HepG2 (cell line): ENCODE measurements at regions not wholly inside any gene's neighbourhood (a gene's known extent, or its start where the extent isn't known, plus 50 kb on each side); places are given as distances from the start of the nearest gene placed in this dataset.

Experiments
- ATAC-seq: fragments of 200-7000 bp; cut with Tn5 transposase; 3 replicates; pipeline ENCODE4 v1.9.1; 2020; ENCODE audit warnings: mild to moderate bottlenecking, moderate library complexity
- BruUV-seq: library from RNA; stranded (reverse); fragments of 400-500 nt; replicated peaks from 2 replicates; lab custom pipeline; 2021; lab: Mats Ljungman, UMichigan
- CTCF ChIA-PET: fragments of 300-600 bp; formaldehyde crosslinking; extraction: SDS; loops from one replicate; lab custom pipeline; 2021; ENCODE audit warnings: low total read pairs, inconsistent platforms, low intra/inter-chr PET ratio; lab: Yijun Ruan, JAX
- POLR2A ChIA-PET: fragments of 350-600 bp; sonication (Branson Sonifier 250); formaldehyde crosslinking; loops from one replicate; lab custom pipeline; 2020; ENCODE audit warnings: antibody characterized with exemption, inconsistent platforms; lab: Yijun Ruan, JAX
- DNase-seq: peaks from one replicate; pipeline ENCODE4 v3.0.0-alpha.2; 2015; ENCODE audit warnings: low spot score
- FAIRE-seq: peaks from 3 replicates; lab custom pipeline; 2011; peaks lifted over from hg19 to GRCh38; lab: Jason Lieb, UNC
- H2AFZ ChIP-seq: one replicate; pipeline ENCODE4 v1.6.1; 2011; ENCODE audit warnings: low read length, inconsistent platforms
- H3K27ac ChIP-seq: fragments of 300-600 bp; 3 replicates; pipeline ENCODE4 v1.8.0; 2011; ENCODE audit warnings: mixed run types, mild to moderate bottlenecking, mixed read lengths, low read length, inconsistent platforms; ENCODE audit not compliant: insufficient read depth; ENCODE audit errors: extremely low read length
- H3K27me3 ChIP-seq, 2 experiments: fragments of 200-600 bp in 1 of 2; 2 replicates in 1 of 2; 3 replicates in 1 of 2; pipeline versions ENCODE4 v1.6.0 to v1.8.0; 2011; ENCODE audit warnings: low read length in 2 of 2, mild to moderate bottlenecking in 2 of 2, moderate library complexity in 2 of 2, inconsistent platforms in 1 of 2; ENCODE audit not compliant: insufficient read depth in 2 of 2, control insufficient read depth in 1 of 2
- H3K36me3 ChIP-seq, 2 experiments: fragments of 200-600 bp in 1 of 2; replicated peaks in 1 of 2; 2 replicates in 1 of 2; 3 replicates in 1 of 2; pipeline versions ENCODE4 v1.5.1 to v1.8.0; 2011; ENCODE audit warnings: low read length in 2 of 2, inconsistent platforms in 1 of 2; ENCODE audit not compliant: insufficient read depth in 2 of 2, control insufficient read depth in 1 of 2
- H3K4me1 ChIP-seq: 2 replicates; pipeline ENCODE4 v1.5.1; 2012; ENCODE audit warnings: low read length, inconsistent platforms; ENCODE audit not compliant: insufficient read depth
- H3K4me2 ChIP-seq: 2 replicates; pipeline ENCODE4 v1.6.0; 2011; ENCODE audit warnings: low read depth, low read length, inconsistent platforms
- H3K4me3 ChIP-seq, 3 experiments: fragments of 200-600 bp in 1 of 3; sonication (generic), shearing (Covaris generic) in 1 of 3; replicated peaks in 1 of 3; 2 replicates each; pipeline ENCODE4 v1.5.1; 2011 to 2016; ENCODE audit warnings: low read length in 3 of 3, inconsistent platforms in 2 of 3, low read depth in 2 of 3, mild to moderate bottlenecking in 2 of 3, control low read depth in 1 of 3, mixed read lengths in 1 of 3; ENCODE audit not compliant: insufficient read depth in 1 of 3
- H3K79me2 ChIP-seq: one replicate; pipeline ENCODE4 v1.6.1; 2011; ENCODE audit warnings: low read length, inconsistent platforms; ENCODE audit not compliant: insufficient read depth
- H3K9ac ChIP-seq: 2 replicates; pipeline ENCODE4 v1.6.0; 2011; ENCODE audit warnings: mild to moderate bottlenecking, low read depth, low read length, inconsistent platforms; ENCODE audit not compliant: insufficient read depth
- H3K9me3 ChIP-seq: 2 replicates; pipeline ENCODE4 v1.5.1; 2012; ENCODE audit warnings: mild to moderate bottlenecking, low read length
- H4K20me1 ChIP-seq: 2 replicates; pipeline ENCODE4 v1.6.0; 2011; ENCODE audit warnings: inconsistent platforms, mild to moderate bottlenecking, low read length, moderate library complexity; ENCODE audit not compliant: insufficient read depth
- ATAD3A ChIP-seq: sonication (generic); formaldehyde crosslinking; IDR thresholded peaks from 2 replicates; pipeline ENCODE4 v1.4.0; 2020; ENCODE audit warnings: missing genetic modification reagents
- ATF7-NPFF ChIP-seq: sonication (generic); formaldehyde crosslinking; IDR thresholded peaks from 2 replicates; pipeline ENCODE4 v1.8.1; 2023; ENCODE audit warnings: mild to moderate bottlenecking, low read depth, missing genetic modification reagents, moderate library complexity
- ETS1 ChIP-seq: sonication (generic); formaldehyde crosslinking; IDR thresholded peaks from 2 replicates; pipeline ENCODE4 v1.4.0; 2020; ENCODE audit warnings: missing genetic modification reagents
- FOXO1 ChIP-seq: sonication (generic); formaldehyde crosslinking; IDR thresholded peaks from 2 replicates; pipeline ENCODE4 v1.4.0; 2020; ENCODE audit warnings: missing genetic modification reagents
- GRHL1 ChIP-seq: sonication (generic); formaldehyde crosslinking; conservative IDR thresholded peaks from 2 replicates; pipeline ENCODE4 v1.8.0; 2022; ENCODE audit warnings: missing genetic modification reagents
- MAFK ChIP-seq, 2 experiments: IDR thresholded peaks in 1 of 2; conservative IDR thresholded peaks in 1 of 2; 2 replicates each; pipeline ENCODE4 v1.6.1; 2011; ENCODE audit warnings: improper control_type of control experiment in 2 of 2, low read length in 2 of 2
- MIER2 ChIP-seq: IDR thresholded peaks from 2 replicates; pipeline ENCODE4 v1.6.1; 2016; ENCODE audit warnings: missing biosample characterization, missing genetic modification reagents
- NFE2 ChIP-seq: sonication (generic); formaldehyde crosslinking; IDR thresholded peaks from 2 replicates; pipeline ENCODE4 v1.4.0; 2020; ENCODE audit warnings: missing genetic modification reagents
- PLRG1 ChIP-seq: fragments of 450-650 bp; conservative IDR thresholded peaks from 2 replicates; pipeline ENCODE4 v1.6.1; 2016
- PRDM15 ChIP-seq: sonication (generic); formaldehyde crosslinking; IDR thresholded peaks from 2 replicates; pipeline ENCODE4 v1.4.0; 2020; ENCODE audit warnings: missing genetic modification reagents
- SRSF4 ChIP-seq: fragments of 200-400 bp; formaldehyde crosslinking; IDR thresholded peaks from one replicate; pipeline ENCODE4 v1.6.1; 2018; ENCODE audit warnings: mild to moderate bottlenecking, low read depth, low read length, moderate library complexity; ENCODE audit not compliant: poor library complexity, severe bottlenecking
- ZNF572 ChIP-seq: sonication (generic); formaldehyde crosslinking; IDR thresholded peaks from 2 replicates; pipeline ENCODE4 v1.5.1; 2020; ENCODE audit warnings: mild to moderate bottlenecking, missing genetic modification reagents
- WGBS: methylation state at CpG from one replicate; pipeline ENCODE4 v1.1.6; 2017; ENCODE audit warnings: low lambda C conversion rate; 5-methylcytosine and 5-hydroxymethylcytosine counted together
- in situ Hi-C: cut with HindIII; loops from 2 replicates; pipeline ENCODE4 v1.10.0; 2017; ENCODE audit warnings: low pct_unique_long_range_greater_than_20kb; ENCODE audit not compliant: extremely low pct_ligation_motif_present
- intact Hi-C: fragments of 100-400 bp; cut with micrococcal nuclease; formaldehyde crosslinking; loops from one replicate; pipeline ENCODE4 v1.10.0; 2022; ENCODE audit not compliant: unreplicated experiment

GRCh38 chr10:109726473-109726872 lies 196.8 kb downstream of the XPNPEP1 start:
- DNase-seq = no peak
- Histone ChIP-seq H3K36me3 (no peaks in the 10 kb centered on the region), H3K27me3 (no peaks in the 10 kb centered on the region), H3K4me1 (no peaks in the 10 kb centered on the region), H3K9ac (no peak overlapping the region), H3K79me2 (no peaks in the 10 kb centered on the region), H3K4me2 (no peak overlapping the region), H2AFZ (no peak overlapping the region), H3K27ac (no peak overlapping the region), H3K9me3 (no peaks in the 10 kb centered on the region), H4K20me1 (no peaks in the 10 kb centered on the region), H3K4me3 (no peak overlapping the region)
- intact Hi-C loops (no loop called here), in situ Hi-C loops (no loop called here)
- CTCF ChIA-PET = no interaction called here
- POLR2A ChIA-PET = no interaction called here
- no TSS peak for BruUV-seq
- WGBS = 6% methylated on average over 2 of the region's 2 CpGs
- TF ChIP-seq NFE2 (CRISPR knock-in tag) (no peak), FOXO1 (no peak), ATF7-NPFF (CRISPR knock-in tag) (no peak), PLRG1 (no peak), MAFK (conservative IDR thresholded peaks at IDR 0.05 in 1 of 2, IDR thresholded peaks at IDR 0.05 in 1 of 2; ENCODE audit: low read length in 2 of 2) (no peak), ZNF572 (no peak), SRSF4 (no peak), ATAD3A (no peak)
- no peak for ATAC-seq
- FAIRE-seq = no peak

- H3K27ac ChIP-seq = no peak overlapping the region
- no peaks in the 10 kb centered on the region for H3K79me2 ChIP-seq
- no peak overlapping the region for H2AFZ ChIP-seq
- BruUV-seq = no TSS peak
- POLR2A ChIA-PET = no interaction called here
- H3K9ac ChIP-seq = no peak overlapping the region
- no peak overlapping the region for H3K4me2 ChIP-seq
- ATAC-seq (no peak), FAIRE-seq (no peak), DNase-seq (no peak)
- intact Hi-C loops = no loop called here
- H3K27me3 ChIP-seq = no peaks in the 10 kb centered on the region
- in situ Hi-C loops = no loop called here
- CTCF ChIA-PET = no interaction called here
- no peaks in the 10 kb centered on the region for H3K9me3 ChIP-seq
- H3K36me3 ChIP-seq = no peaks in the 10 kb centered on the region
- 0% methylated on average over 3 of the region's 3 CpGs for WGBS
- no peaks in the 10 kb centered on the region for H3K4me1 ChIP-seq
- no peak overlapping the region for H3K4me3 ChIP-seq
- no peaks in the 10 kb centered on the region for H4K20me1 ChIP-seq
- TF ChIP-seq ETS1 (CRISPR knock-in tag) (no peak), PRDM15 (CRISPR knock-in tag) (no peak), MIER2 (CRISPR knock-in tag) (no peak), GRHL1 (CRISPR knock-in tag) (no peak)
These were observed 200.0 kb downstream of the XPNPEP1 start for GRCh38 chr10:109723305-109723704.
